ENCODE measurements at regions not wholly inside any gene's neighbourhood (a gene's known extent, or its start where the extent isn't known, plus 50 kb on each side); places are given as distances from the start of the nearest gene placed in this dataset.

DNA sequence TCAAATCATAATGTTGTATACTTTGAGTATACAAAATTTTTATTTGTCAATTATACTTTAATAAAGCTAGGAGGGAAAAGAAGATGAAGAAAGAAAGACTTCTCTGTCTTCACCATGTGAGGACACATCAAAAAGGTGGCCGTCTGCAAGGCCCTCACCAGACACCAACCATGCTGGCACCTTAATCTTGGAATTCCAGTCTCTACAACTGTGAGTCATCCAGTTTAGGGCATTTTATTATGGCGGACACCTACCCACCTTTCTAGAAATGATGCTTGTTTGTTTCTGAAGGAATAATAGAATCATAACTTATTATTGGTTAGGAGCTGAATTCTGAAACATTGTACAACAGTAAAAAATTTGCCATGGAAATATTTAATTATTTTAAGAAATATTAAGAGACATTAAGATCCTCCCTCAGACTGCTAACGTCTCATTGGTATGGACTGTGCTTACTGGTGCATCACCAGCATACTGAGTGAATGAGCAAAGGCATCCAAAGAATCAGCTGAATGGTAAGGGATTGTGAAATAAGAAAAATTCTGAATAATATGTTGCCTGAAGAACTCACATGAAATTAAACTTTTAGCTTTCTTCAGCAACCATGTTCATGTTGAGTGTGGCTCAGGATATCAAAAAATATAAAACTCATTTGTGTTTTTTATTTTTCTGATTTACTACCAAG, 536.6 kb downstream of the HTR7 start:
- no peak for DNase-seq (ENCODE audit: low read depth in 2 of 2)

DNA sequence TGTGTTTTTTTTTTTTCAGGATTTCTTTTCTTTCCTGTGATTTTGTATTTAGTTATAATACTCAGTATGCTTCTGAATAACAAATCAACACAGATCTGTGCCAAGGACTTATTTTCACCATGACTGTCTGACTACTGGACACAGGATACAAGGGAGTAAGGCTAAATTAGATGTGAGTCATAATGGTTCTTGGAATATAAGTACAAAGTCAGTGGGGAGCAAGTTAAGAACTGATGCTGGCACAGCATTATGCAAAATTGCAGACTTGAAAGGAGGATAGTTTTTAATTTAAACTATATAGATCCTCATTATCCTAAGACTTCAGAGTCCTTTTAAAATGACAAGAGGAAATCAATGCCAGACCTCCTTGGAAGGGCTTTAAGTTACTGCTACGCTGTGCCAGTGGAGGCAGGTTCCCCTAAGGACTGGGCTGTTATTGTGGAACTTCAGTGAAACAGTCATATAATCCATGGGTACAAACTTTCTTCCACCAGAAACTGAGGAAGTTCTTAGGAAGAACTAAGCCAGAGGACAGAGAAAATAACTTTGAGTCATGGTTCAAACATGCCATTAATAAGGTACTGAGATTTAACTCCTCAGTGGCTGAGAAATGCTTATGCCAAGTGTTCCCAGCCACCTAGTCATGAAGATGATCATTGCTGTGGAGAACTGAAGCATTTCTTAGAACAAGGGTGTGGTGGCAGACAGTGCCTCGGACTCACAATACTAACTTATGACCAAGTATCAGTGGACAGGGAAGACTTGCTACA, 531.2 kb downstream of the HTR7 start:
- DNase-seq (ENCODE audit: low read depth in 2 of 2), result no peak

DNA sequence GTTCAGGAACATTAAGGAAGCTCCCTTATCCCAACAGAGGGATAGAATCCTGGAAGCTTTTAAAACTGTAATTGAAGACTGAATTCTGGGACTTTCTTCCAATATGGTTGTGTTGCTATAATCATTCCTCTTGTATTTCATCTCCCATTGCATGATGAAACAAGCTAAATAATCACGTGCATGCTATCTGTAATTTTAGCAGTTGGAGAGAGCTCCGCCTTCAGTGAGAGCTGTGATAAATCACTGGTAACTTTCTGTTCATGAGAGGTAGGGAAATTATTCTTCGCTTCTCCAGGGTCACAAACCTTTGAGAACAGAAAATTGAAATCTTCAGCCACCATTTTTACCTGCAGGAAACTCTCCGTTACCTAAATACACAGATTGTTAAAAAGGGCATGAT, 530.2 kb downstream of the HTR7 start:
- DNase-seq (ENCODE audit: low read depth in 2 of 2), result no peak

DNA sequence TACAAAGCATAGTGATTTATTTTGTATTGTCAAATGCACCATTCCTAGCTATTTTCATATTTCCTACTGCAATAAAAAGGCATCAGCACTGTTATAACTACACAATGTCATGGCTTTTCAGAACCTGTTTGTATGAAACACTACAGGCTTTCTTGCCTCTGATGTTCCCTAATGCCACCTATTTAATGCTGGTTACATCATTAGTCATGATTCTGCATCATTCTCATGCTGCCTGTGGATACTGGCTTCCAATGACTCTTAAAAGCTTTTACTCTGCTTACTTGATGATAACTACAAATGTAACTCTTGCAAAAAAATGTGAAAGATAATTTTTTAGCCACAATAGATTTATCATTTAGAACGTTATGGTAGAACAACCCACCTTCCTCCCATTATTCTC, 529.4 kb downstream of the HTR7 start:
- no peak for DNase-seq (ENCODE audit: low read depth in 2 of 2)

DNA sequence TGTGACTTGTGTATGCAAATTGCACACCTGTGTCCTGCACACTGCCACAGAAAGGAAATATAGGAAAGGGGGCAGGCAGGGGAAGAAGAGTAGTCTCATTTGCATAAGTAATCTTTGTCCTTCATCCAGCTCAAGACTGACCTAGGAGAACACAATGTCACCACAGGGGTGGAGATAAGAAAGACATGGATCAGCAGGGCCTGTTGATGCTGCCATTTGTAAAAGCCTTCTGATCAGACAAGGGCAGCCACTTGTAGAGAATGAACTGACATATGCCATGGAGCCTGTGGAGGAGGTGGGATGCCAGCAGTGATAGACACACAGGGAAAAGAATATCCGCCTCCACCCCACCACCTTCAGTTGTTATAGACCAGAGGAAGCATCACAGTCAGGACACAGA, 528.9 kb downstream of the HTR7 start:
- DNase-seq (ENCODE audit: low read depth in 2 of 2), result no peak

DNA sequence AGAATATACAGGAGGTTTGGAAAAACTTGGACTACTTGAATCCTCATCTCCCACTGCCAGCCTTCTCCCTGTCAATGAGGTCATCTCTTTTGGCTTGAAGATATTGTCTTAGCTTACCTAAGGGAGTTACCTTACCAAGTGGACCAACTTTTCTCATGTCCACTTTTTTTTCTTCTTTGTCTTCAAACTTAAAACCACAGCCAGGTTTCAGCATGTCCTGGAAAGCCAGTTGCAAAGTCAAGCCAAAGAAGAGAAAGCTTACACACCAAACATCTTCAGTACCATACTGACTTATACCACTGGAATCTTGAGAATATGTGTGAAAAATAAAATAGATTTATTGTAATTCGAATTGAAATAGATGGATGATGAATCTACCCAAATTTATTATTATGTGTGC, 520.5 kb downstream of the HTR7 start:
- DNase-seq (ENCODE audit: low read depth in 2 of 2), result no peak

DNA sequence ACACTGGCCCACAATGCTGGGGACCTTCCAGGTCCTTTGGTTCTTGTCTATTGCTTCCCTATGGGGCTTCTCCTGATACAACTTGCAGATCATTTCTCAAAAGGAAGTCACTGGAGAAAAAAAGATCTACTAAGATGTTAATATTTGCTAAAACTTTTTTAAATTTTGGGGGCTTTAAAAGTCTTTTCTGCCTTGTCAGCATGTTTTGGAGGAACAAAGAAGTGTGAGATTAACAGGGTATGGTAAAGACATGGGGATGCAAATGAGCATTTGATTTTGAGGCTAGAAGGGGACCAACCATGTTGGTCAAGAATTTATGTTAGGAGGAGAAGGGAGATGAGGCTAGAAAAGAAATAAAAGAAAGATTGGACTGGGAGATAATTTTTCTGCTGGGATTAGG, 515.4 kb downstream of the HTR7 start:
- no peak for DNase-seq (ENCODE audit: low read depth in 2 of 2)

DNA sequence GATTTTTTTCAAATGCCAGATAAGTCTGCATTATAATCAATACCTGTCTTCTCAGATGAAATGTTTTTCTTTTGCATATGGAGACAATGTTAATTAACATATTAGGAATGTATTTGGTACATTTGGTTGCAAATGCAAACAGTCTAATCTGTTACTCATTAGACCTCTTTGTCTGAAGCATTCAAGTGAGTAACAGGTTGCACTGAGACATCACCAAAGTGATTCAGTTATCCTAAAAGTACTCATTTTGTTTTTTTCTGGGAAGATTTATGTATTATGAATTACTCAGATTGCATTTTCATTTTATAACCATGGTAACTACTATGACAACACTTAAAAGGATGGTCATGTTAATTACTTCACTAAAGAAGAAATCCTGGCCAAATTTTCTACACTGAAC, 513.6 kb downstream of the HTR7 start:
- DNase-seq (ENCODE audit: low read depth in 2 of 2), result no peak

DNA sequence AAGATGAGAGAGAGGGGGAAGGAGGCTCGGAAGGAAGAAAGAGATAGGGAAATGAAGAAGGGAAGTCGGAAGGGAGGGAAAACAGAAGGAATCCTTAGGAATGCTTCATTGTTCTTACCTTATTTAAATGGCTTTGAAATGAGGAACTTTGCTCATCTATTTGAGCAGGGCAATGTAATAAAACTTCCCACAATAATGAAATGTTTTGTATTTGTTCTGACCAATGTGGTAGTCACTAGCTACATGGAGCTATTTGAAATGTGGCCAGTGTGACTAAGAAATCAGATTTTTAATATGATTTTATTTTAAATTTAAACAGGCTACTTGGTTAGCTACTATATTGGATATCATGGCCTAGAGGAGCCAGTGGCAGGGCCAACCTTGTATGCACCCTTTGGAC, 510.6 kb downstream of the HTR7 start:
- DNase-seq (ENCODE audit: low read depth in 2 of 2), result no peak

DNA sequence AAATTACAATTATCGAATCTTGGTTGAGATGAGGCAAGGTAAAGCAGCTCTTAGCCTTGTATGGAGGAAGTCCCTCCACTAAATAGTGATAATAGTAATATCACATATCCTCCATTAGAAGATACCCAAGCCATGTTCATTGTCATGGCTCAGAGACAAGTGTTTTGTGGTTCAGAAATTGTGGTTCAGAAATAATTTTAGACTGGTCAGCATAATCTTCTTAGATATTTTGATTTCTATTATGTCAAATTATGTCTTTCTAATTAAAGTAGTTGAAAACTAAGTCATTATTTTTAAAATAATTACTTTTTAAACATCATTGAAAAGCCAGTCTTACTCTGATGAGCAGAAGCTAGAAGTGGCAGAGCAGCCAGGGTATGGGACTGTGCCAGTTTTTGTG, 507.7 kb downstream of the HTR7 start:
- no peak for DNase-seq (ENCODE audit: low read depth in 2 of 2)

DNA sequence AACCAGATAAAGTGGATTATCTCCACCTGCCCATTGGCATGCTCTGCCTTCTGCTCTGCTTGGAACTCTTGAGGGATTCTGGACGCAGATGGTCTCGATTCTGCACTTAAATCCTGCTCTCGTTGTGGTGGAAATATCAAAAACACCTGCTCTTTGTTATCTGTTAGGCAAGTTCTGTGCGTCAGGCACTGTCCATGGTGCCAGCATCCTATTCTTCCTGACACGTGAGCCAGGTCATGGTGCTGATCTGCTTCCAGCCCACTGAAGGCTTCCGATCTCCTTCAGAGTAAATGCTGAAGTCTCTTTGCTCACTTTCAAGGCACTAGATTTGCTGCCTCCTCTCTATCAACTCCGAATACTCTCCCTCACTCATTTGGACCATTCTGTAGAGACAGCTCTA, 505.6 kb downstream of the HTR7 start:
- DNase-seq (ENCODE audit: low read depth in 2 of 2), result no peak

DNA sequence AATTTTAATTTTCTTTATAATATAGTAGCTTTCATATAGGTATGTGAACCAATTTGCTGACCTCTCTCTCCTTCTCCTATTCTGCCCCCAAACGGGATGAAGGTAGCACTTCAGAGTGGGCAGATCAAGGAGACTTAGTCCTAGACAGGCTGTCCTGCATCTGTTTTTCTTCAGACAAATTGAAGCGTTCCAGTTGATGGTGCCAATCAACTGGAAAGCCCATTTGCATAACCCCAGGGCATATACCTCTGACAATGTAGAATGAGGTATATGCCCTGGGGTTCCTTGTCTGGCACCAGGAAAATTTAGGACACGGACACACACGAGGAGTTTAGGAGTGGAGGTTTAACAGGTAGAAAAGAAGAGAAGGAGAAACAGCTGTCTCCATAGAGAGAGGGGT, 502.9 kb downstream of the HTR7 start:
- no peak for DNase-seq (ENCODE audit: low read depth in 2 of 2)

DNA sequence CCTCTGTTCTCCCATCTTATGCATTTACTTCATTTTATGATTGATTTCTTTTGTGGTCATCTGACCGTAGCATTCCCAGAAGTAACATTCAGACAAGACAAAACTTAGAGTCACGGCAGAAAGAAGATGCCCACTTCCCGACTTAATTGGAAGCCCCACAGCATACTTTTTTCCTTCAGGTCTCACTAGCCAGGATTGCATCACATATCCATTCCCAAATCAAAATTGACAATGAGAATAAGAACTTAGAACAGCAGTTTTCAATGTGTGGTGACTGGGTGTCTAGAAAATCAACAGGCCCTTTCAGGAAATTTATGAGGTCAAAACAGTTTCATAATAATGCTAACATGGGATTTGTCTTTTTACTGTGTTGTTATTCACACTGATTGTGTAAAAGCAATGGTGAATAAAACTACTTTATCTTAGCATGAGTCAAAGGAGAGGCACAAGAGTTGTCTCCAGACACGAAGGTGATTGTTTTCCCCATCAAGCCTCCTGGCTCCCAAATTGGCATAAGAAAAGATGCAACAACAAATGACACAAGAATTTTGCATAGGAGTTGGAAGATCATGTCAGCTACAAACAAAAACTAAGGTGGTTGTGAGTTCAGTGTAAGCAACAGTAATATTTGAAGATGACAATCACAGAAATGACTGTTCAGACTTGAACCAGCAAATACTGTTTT, 493.9 kb downstream of the HTR7 start:
- DNase-seq (ENCODE audit: low read depth in 2 of 2), result no peak

DNA sequence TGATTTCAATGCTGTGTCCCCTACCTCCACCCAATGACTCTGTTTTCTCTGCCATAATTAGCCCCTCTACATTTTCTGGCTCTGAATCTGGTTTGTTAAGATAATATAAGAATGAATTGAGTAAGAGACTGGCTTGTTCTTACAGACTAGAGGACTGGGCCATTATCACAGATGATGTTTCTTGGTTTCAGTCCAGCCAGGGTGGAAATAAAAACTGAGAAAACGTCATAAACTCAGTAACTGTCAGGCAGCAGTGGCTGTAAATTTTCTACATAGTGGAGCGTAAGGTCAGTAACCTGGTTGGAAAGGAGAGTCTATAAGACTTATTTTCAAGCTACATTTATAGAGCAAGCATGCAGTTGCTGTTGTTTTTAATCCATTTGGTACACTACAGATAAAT, 485.4 kb downstream of the HTR7 start:
- DNase-seq (ENCODE audit: low read depth in 2 of 2), result no peak

DNA sequence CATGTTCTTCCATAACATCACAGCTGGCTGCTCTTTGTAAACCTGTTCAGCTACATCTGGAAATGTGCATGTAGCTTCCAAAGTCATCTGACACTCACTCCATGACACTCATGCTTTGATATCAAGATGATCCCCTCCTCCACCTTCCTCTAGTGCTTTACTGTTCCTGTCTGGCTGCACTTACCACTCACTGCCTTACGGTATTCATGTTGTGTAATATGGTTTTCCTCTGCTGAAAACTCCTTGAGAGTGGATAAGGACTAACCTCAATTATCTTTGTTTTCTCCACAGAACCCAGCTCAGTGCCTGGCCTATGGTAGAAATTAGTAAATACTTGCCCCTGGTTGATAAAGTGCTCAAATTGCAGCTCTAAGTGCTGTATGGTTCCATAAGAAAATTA, 483.9 kb downstream of the HTR7 start:
- DNase-seq (ENCODE audit: low read depth in 2 of 2), result no peak

DNA sequence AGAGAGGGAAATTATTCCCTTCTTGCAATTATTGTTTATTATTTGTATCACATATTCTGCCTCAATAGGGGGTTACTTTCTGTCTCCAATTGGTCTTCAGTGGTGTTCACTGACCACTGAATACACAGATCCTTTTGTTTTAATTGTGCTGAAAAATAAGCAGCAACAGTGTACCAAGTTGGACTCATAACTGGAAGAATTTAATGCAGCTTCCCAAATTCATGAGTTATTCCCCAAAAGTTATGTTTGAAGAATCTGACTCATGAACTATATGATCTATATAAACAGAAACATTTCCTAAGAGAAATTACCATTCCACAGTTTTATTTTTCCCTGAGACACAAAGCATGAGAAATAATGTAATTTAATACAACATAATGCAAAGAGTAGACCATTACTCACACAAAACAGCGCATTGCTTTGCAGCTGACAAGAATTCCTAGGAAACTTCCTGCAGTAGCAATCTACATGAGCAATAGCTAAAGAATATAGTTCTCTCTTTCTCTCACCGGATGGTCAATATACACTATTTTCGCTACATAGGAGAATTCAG, 479.2 kb downstream of the HTR7 start:
- no peak for DNase-seq (ENCODE audit: low read depth in 2 of 2)

DNA sequence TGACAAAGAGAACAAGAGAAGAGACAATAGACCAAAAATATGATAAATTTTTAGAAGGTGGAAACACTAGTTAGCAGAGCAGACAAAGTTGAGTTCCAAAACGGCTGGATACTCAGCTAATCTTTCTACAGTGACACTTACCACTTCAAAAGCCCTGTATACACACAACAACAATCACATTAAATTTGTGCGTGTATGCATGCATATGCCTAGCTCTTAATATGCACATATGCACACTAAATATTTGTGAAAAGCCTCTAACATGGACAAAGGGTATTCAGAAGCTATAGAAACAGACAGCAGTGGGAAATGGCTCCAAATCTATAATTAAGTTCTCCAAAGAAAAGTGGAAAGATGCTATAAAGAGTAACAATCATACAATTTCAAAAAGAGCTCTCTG, 476.4 kb downstream of the HTR7 start:
- no peak for DNase-seq (ENCODE audit: low read depth in 2 of 2)

DNA sequence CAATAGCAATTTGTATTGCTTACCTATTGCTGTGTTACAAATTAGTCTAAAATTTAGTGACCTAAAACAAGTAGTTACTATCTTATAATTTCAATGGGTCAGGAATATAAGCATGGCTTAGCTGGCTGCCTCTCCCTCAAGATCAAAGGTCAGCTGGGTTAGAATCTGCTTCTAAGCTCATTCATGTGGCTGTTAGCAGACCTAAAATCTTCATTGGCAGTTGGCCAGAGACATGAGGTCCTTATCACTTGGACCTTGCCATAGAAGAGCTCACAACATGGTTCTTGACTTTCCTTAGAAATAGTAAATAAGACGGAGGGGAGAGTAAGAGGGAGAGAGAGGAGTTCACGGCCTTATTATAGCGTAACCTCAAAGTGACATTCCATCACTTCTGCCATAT, 468.0 kb downstream of the HTR7 start:
- no peak for DNase-seq (ENCODE audit: low read depth in 2 of 2)

DNA sequence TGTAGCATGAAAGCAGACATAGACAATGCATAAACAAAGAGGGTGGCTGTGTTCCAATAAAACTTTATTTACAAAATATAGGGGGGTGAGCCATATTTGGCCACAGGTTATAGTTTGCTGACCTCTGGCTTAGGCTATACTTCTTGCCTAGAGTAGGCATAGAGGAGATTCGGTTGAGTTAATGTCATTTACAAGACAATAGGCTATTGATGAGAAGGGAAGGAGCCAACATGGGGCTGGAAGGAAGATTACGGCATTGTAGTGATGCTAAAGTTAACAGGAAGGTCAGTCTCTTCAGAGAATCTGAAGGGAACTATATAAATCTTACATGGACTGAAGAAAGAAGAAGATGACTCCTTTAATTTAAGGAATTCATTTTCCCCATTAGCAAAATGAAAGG, 463.5 kb downstream of the HTR7 start:
- DNase-seq (ENCODE audit: low read depth in 2 of 2), result no peak

DNA sequence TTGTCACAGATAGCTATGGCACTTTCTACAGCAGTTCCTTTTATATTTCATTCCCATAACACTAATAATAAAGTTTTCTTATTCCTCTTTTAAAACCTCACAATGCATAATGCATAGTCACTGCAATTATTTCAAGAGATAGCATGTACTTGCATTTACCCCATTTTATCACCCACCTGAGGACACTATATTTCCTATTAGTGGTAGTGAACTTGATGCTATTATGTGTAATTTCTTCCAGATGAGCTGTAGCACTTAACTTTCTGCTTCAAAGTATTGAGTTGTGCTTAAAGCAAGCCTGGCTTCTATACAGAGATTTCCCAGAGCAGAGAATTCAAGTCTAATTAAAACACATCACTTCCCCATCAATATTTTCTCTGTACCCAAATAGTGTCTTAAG, 461.1 kb downstream of the HTR7 start:
- no peak for DNase-seq (ENCODE audit: low read depth in 2 of 2)

DNA sequence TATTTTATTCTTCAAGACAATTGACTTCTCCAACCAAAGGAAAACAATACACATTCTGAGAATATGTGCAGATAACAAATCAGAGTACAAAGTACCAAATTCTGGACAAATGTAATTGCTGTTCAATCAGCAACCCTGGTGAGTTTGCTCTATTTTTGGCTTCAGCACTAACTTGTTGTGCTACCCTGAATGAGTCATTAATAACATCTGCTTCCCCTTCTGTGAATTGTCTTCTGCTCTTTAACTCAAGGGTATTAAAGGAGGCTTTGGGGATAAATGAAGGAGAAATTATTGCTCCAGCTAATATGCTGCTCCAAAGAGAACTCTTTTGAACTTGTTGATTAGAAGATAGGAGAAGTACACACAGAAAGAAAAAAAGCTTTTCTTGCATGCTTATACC, 459.3 kb downstream of the HTR7 start:
- DNase-seq (ENCODE audit: low read depth in 2 of 2), result no peak

DNA sequence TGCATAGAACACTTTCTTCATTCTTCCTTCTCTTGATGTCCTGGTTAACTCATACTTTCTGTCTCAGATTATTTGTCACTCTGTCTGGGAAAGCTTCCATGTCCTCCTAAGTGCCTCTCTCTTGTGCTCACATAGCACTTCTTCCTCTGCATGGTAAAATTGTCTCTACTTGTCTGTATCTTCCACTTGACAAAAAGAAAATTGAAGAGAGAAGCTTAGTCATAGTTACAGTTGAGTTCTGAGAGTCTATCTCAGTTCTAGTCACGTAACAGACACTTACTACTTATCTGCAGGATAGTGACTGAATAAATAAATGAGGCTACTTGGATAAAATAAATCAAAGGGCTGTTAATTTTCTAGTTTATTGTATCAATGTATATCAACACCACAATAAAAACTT, 458.1 kb downstream of the HTR7 start:
- DNase-seq (ENCODE audit: low read depth in 2 of 2), result no peak

All from stimulated activated CD4-positive, alpha-beta T cell treated with anti-CD3 and anti-CD28 coated beads, Interleukin-4, amount 100 ng/mL, for 48 hours (primary cell).